HT-29 (cell line): ENCODE measurements at regions not wholly inside any gene's neighbourhood (a gene's known extent, or its start where the extent isn't known, plus 50 kb on each side); places are given as distances from the start of the nearest gene placed in this dataset.
A peak's percentile ranks its signal among the peaks of the same experiment; 100 is the strongest.
"Not testable (repeated sequence)": the region's sequence is repeated elsewhere in the genome, so short reads cannot be mapped to it uniquely, and the experiment has no call there.

ENCODE experiments used
- DNase-seq: peaks from one replicate; pipeline ENCODE4 v3.0.0-alpha.2; 2015; ENCODE audit warnings: low spot score

DNA sequence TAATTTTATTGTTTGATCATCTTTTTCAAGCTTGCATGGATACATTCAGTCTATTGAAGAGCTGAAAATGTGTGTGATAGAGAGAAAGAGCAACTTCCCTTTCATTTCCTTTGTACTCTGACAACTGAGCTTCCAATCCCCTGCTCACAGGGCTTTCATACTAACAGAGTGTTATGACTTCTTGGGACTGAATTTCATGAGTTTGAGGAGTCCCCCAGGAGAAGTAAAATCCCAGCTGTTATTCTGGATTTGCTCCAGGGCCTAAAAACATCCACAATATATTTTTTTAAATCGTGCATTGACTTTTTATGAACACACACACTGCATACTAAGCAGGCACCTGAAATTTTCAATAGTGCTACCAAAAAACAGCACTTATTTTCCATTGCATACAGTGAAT, 195.8 kb upstream of the CAND1 start:
- DNase-seq, result no peak

DNA sequence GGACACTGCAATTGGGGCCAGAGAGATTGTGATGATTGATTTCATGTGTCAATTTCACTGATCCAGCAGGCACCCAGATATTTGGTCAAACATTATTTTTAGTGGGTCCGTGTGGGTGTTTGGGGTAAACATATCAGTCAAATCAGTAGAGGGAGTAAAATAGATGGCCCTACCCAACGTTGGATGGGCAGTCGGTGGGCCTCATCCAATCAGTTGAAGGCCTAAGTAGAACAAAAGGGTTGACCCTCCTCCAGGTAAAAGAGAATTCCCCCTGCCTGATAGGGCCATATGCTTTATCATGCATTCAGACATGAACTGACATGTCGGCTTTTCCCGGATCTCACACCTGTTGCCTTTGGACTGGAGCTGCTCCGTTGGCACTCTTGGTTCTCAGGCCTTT, 195.1 kb upstream of the CAND1 start:
- no peak for DNase-seq

DNA sequence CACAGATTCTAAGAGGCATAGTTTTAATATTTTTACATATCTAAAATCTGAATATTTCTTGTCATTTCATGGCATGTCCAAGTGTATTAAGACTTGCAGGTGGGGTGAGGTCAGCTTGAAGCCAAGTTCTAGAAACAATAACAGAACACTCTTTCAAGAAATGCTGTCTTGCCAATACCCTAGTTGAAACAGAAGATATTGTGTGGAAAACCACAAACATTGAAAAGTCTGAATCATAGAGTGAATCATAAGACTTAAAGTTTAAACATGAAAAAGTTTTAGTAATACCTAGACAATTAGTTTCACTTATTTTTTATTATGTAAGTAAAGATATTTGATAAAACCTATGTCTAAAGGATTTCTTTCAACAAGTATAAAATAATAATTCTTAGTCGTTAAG, 191.5 kb upstream of the CAND1 start:
- no peak for DNase-seq

DNA sequence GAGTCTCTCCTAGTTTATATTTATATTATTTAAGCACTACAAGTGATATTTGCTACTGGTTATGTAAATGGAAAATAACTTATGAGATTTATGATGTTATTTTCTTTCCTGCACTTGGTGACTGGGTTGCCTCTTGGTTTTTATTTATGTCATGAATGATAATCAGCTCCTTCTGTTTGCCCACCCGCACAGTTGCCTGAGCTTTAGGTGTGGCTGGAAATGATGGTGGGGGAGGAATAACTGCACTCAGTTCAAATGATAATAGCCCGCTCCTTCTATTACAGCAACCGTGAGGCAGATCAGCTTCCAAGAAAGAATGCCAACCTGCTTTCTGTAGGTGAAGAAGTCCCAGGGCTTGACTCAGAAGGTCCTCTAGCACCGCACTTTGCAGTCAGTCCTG, 190.2 kb upstream of the CAND1 start:
- DNase-seq, result no peak

DNA sequence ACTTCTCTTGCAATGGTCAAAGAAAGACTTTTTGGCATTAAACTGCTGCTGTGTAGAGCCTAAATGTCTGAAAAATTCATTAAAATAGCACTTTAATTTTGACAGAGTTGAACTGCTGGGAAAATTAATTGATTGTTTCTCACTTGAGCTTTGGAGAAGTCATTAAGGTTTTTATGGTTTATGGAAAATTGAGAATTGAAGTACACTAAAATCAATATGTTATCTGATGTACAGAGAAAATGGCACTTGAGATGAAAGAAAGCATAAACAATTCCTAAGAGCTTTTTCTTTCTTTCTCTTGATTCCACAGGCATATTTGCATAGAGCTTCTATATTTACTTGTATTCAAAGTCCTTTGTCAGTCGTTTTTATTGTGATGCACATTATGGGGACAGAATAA, 188.5 kb upstream of the CAND1 start:
- no peak for DNase-seq

DNA sequence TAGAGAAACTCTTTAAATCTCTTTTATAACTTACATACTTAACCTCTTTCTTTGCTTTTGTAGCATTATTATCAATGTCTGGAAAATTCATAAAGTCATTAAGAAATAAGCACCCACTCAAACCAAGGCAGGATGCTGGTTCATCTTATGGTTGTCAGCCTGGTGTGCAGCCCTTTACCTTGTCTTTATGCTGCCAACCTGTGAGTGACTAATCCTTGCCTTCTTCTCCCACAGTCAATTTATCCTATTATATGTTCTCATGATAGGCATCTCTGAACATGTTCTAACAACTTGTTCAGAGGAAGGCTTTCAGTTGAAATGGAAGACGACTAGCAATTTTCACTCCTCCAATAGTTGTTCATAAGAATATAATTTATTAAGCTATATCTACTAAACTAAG, 186.9 kb upstream of the CAND1 start:
- DNase-seq, result no peak

DNA sequence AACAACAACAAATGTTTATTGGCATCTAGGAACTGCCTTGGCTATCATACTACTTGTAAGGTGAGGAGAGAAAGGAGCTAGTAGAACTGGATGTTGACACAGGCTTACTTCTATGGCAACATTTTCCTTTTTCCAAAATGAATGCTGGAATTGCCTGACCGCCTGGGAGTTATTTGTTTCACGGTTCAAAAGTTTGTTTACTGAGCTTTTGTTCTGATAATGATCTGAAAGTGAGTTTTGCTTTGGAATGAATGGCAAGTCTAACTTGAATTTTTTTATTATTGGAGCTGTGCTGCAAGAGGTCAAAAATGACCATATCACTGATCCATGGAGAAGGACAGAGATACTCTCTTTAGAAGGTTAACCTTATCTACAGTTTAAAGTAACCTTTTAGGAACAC, 183.5 kb upstream of the CAND1 start:
- DNase-seq, result no peak

DNA sequence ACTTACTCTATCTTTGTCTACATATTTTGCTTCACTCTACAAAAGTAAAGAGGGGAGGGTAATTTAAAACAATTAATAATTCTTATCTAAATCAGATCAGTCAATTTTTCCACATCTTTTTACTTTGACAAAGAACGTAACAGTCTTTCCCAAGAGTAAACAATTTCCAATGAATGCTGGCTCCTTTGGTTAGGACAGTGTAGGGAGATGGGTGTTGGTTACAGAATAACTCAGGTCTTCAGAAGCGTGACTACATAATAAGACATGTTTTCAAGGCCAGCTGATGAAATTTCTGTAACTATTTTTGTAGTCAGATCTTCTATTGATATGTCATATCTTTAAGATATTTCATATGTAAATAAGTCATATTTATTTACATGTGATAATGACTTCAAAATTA, 183.0 kb upstream of the CAND1 start:
- no peak for DNase-seq

DNA sequence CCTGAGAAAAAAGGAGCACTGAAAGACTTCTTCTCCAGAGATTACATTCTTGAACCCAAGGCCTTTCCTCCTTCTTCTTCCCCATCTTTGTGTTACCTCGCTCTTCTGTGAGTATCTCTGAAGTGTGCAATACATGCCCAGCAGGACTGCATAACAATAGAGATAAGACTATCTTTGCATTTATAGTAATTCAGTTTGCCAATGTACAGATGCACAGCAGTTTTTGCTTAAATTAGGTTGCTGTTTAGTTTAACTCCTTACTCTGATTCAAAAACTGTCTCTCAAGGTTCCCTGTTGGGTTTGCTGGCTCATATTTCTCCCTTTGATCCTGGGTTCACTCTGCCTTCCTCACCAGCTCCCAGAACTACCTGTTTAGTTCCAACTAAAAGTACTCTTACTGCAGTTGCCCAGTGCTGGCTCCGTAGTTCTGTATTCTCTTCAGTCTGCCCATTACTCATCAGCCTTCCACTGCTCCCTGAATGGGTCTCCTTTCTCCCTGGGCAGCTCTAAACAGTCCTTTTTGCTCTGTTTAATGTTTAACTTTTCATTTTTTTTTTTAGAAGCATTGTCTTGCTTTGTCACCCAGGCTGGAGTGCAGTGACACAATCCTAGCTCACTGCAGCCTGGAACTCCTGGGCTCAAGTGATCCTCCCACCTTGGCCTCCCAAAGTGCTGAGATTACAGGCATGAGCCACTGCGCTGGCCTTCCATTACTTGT, 180.6 kb upstream of the CAND1 start:
- no peak for DNase-seq

DNA sequence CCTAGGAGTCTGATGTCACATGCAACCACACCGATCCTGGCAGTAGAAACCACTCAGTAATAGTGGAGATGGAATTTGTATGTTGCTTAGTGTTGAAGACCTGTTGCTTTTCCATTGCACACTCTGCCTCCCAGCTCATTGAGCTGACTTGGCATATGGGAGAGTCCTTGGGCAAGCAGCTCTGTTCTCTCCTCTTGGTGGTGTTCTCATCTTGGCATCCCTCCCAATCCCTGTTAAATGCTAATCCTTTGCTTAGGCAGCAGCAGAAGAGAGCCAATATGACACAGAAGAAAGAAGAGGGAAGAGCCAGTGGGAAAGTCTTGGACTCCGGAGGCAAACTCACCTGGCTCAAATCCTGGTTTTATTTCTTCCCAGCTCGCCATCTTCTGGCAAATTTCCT, 178.0 kb upstream of the CAND1 start:
- DNase-seq, result no peak

DNA sequence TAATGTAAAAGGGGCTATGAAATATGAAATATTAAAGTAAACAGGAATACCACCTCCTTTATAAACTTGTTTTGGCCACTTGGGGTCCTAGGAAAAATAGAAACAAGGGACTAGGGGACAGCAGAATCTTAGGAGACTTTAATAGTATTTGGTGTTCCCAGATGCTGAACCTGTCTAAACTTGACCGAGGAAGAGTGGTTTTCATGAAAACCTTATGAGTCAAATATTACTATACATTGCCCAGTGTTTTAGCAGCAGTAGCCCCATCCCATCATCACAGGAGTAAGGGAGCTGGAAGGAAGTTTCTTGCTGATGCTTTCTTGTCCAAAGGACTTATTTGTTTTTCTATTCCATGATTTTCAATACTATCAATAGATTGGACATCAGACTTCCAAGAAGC, 177.5 kb upstream of the CAND1 start:
- no peak for DNase-seq

DNA sequence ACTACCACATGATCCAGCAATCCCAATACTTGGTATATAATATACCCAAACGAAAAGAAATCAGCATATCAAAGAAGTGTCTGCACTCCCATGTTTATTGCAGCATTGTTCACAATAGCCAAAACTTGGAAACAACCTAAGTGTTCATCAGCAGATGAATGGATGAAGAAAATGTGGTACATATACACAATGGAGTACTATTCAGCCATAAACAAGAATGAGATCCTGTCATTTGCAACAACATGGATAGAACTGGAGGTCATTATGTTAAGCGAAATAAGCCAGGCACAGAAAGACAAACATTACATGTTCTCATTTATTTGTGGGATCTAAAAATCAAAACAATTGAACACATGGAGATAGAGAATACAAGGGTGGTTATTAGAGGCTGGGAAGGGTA, 176.2 kb upstream of the CAND1 start:
- DNase-seq, result not testable (repeated sequence)

DNA sequence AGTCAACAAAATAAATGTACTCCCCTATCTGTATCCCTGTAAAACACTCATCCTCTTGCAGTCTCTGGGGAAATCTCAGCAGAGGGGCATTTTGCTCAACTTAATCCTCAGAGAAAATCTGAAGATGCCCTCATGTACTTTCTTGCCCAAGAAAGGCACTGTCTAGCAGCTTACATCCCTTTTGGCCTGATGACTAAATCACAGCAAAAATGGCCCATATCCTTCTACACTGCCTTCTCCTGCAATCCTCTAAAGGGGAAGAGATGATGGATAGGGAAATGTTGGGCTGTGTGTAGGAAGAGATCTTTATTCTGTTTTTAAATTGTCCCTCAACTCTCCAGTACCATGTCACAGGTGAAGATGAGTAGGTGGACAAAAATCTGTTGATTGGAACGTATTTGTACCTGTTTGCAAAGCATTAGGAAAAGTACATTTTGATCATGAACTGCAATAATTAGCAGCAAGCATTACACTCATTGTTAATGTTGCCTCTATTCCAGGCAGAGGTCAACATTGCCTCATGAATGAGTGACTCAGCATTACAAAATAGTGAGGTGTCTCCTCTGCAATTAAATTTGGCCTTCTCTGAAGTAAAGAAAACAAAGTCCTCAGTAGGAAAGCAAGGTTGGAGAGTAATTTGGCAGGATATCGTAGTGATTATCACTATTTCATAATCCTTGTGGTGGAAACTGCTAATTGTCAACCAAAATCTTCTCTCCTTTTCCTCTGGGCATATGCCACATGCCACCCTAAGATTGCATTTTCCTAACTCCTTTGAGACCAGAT, 172.4 kb upstream of the CAND1 start:
- DNase-seq, result peak; percentile 7

DNA sequence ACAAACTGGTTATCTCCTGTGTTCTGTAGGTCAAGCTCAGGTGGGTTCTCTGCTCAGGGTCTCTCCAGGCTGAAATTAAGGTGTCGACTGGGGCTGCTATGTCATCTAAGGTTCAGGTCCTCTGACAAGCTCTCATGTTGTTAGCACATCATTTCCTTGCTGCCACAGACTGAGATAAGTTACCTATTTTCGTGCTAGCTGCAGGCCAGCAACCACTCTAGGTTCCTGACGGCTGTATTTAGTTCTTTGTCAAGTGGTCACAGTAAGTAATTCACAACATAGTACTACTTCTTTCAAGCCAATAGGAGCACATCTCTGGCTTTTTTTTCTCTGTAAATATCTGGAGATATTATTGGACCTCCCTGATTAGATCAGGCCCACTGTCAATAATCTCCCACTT, 169.3 kb upstream of the CAND1 start:
- DNase-seq, result no peak

DNA sequence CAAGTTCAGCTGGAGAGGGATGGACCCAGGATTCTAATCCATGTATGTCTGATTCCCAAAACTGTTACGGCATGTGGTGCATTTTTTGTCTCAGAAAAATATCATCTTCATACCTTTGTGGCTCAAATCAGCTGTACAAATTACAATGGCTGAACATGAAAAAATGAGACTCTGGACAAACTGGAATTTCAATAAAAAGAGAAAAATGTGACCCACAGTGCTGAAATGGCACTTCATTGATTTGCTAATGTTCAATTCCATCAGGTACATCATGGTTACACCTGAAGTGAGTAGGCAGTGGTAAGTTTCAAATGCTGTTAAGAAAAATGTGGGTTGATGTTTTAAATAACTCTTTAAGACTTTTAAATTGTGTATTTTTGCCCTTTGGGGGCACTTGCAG, 165.6 kb upstream of the CAND1 start:
- DNase-seq, result no peak

DNA sequence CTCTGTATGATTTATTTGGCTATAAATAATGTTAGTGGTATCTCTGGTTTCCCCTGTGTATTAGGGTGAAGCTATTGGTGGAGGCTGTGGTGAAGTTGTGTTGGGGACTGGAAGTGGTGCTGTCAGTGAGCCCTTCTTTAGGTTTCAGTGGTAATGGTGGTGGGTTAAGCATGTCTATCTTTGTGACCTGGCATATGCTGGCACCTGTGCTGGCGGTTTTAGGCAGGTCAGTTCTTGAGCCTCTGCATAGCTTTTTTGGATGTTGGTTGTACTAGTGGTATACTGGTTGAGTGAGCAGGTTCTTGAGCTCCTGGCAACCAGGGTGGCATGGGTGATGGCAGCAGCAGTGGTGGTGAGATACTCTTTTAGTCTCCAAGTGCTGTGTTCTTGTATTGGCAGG, 161.9 kb upstream of the CAND1 start:
- DNase-seq, result no peak

DNA sequence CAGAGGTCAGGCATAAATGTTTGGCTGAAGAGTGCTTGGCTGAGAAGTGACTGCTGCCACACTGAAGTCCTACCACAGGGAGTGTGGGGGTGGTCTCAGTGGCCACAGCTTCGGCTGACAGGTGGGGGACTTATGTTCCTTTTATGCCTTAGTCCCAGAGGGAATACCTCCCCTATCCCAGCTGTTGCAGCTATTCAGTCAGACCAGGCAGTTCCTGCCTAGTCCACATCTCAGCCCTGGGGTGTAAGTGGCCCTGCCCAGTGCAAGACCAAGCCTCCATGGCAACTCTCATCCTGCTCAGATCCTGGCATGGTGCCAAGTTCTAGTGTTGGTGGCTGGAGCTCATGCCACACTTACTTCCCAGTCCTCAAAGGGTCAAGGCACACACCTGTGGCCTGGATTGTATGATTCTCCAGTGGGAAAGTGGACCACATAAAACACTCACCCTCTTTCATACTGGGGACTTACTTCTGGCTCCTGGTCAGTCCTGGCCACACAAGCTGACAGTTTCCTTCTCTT, 161.3 kb upstream of the CAND1 start:
- no peak for DNase-seq

DNA sequence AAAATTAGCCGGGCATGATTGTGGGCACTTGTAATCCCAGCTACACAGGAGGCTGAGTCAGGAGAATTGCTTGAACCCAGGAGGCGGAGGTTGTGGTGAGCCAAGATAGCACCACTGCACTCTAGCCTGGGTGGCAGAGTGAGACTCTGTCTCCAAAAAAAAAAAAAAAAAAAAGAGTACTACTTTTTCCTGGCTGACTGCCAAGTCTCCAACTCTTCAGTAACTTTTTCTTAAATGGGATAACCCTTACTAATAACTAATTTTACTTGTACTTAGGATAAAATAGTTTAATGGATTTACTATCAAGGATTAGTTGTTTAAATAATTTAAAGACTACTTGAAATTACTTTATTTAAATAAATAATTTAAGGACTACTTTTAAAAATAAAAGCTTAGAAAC, 158.8 kb upstream of the CAND1 start:
- peak; percentile 6 for DNase-seq

DNA sequence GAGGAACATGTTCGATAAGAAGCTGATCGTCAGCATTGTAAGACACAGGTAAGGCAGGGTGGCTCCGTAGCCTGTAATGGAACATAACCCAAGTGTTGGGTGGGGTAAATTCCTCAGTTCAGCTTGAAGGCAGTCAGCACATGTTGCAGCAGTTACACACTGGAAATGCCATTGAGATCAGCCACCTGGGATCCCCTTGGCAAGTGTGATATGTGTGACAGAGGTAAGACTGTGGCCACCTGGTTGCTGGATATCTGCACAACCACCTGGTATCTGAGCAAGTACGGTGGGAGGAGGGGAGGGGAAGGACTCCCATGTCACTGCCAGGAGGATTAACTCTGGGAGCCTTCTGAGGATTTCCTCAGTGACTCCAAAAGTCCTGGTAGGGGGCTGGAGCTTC, 158.0 kb upstream of the CAND1 start:
- peak; percentile 59 for DNase-seq

DNA sequence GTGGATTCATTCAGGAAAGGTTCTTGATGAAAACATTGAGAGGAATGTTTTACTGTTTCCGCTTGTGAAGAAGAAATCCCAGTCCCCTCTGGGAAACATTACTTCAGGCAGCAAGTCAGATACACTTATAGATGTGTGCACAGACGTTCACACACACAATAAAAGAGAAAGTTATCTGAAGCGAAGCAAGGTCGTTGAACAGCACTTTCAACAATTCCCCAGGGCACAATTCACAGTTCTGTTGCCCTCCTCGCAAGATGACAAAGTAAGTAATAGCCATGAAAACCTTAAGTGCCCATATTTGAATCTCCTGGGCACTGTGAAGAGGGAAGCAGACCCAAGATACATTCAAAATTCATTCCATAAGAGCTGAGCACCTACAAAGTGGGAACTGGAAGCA, 156.6 kb upstream of the CAND1 start:
- no peak for DNase-seq

DNA sequence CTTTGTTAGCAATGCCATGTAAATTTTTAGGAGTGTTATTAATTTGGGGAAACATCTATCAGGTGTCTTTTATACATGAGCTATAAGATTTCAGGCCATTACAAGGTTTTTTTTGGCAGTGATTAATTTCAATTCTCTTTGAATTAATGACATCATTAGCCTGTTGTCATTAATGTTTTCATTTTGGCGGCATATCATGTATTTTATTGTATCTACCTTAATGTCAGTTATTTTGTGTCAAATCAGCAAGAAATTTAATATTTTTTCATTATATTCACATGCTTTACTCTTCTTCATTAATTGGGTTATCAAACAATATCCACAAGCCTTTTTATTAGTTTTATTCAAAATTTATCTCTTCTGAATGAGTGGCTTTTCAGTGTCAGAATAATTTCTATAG, 153.0 kb upstream of the CAND1 start:
- no peak for DNase-seq

DNA sequence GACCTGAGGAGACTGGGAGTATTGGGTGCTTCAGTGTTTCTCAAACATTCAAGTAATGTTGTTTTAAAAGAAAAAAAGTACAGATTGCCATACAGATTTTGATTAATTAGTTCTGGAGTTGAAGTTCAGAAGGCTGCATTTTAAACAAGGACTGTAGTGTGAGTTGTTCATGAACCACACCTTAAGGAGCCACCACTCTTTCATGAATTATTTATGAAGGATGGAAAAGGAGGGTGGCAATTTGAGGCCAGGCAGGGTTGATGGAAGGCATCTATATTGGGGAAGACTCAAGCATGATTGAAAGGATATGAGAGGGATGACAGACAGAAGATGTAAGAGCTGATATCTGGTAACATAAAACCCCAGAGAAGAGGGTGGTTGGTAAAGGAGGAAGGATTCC, 146.6 kb upstream of the CAND1 start:
- no peak for DNase-seq

DNA sequence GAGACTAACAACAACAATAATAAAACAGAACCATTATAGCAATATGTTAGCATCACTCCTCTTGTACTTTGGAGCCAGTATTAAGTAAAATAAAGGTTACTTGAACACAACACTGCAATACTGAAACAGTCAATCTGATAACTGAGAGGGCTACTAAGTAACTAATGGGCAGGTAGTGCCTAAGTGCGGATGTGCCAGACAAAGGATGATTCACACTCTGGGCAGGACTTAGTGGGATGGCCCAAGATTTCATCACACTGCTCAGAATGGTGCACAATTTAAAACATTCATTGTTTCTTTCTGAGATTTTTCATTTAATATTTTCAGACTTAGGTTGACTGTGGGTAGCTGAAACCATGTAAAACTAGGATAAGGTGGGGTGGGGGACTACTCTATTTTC, 131.9 kb upstream of the CAND1 start:
- DNase-seq, result no peak
